CD4-positive, alpha-beta T cell treated with Interleukin-17A for 4 hours (primary cell): ENCODE measurements at regions not wholly inside any gene's neighbourhood (a gene's known extent, or its start where the extent isn't known, plus 50 kb on each side); places are given as distances from the start of the nearest gene placed in this dataset.

Experiments
- DNase-seq: peaks from one replicate; pipeline ENCODE4 v3.0.0-alpha.2; 2020; ENCODE audit warnings: mixed read lengths

- no peak for DNase-seq
Measured at GRCh38 chr12:41737423-41737822, 407.3 kb downstream of the GXYLT1 start.

DNA sequence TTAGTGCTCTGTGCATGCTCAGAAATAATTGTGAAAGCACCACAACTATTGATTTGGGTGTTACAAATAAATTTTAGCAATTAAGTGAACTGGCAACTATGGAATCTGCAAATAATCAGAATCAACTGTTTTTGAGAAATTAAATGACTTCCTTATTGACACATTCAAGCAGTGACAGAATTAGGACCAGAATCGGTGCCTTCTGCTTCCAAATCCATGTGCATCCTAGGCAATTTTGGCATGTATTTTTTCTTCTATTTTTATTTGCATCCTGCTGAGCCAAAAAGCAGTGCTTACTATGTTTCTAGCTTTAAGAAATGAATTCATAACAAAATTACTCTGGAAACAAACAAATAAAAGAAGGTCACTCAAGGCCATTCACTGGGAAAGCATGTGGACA, 408.2 kb downstream of the GXYLT1 start:
- DNase-seq = no peak

DNA sequence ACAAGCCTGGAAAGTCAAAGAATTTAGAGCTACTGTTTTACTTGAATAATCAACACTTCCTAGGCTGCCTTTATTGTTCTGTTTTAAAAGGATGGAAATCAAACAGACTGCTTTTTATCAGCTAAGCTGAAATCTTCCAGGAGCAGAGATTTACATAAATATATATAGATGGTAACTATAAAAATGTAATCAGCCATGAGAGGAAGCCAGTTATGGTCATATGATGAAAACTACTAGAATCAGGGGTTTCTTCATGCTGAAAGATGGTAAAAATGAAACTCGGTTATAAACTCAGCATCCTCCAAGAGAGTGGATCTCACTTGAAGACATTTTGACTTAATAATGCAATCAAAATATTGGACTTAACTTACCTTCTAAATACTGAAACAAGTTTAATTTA, 413.0 kb downstream of the GXYLT1 start:
- no peak for DNase-seq

DNA sequence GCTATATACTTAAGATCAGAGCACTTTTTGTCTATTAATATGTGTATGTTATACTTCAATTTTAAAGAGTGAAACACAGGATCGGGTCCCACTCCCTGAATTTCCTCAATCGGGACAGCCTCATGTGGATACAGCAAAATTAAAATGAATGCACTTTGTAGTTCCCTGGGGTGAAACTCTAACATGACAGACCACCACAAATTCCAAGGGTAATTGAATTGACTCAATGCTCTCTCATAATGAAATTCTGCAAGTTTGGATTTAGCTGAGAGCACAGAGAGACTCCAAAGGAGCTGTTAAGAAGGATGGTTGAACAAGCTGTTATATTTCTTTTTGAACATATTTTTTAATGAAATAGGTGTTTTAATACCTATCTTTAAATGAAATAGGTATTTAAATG, 413.6 kb downstream of the GXYLT1 start:
- DNase-seq = no peak

DNA sequence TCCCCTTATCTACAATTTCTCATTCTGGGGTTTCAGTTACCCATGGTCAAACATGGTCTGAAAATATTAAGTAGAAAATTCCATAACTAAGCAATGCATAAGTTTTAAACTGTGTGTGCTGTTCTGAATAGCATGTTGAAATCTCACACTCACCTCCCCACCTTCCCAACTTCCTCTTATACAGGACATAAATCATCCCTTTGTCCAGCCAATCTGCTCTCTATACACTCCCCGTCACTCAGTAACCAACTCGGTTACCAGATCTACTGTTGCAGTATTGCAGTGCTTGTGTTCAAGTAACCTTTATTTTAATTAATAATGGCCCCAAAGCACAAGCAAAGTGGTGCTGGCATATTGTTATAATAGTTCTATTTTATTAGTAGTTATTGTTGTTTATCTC, 420.5 kb downstream of the GXYLT1 start:
- no peak for DNase-seq

- DNase-seq = no peak
Measured at GRCh38 chr12:41719214-41719613, 425.5 kb downstream of the GXYLT1 start.

GRCh38 chr12:41715256-41715655, 429.4 kb downstream of the GXYLT1 start:
- DNase-seq = no peak

GRCh38 chr12:41709463-41710285, 435.0 kb downstream of the GXYLT1 start:
- DNase-seq = no peak

GRCh38 chr12:41709012-41709411, 435.7 kb downstream of the GXYLT1 start:
- no peak for DNase-seq

- no peak for DNase-seq
Measured at GRCh38 chr12:41706376-41706775, 438.3 kb downstream of the GXYLT1 start.

- DNase-seq = no peak
Measured at GRCh38 chr12:41701943-41702601, 442.6 kb downstream of the GXYLT1 start.

- no peak for DNase-seq
Measured at GRCh38 chr12:41700940-41701339, 443.7 kb downstream of the GXYLT1 start.

- DNase-seq = no peak
Measured at GRCh38 chr12:41699658-41700057, 445.0 kb downstream of the GXYLT1 start.

- DNase-seq = no peak
Measured at GRCh38 chr12:41697161-41697560, 447.5 kb downstream of the GXYLT1 start.

GRCh38 chr12:41684997-41685396, 459.7 kb downstream of the GXYLT1 start:
- no peak for DNase-seq

GRCh38 chr12:41683513-41684240, 461.0 kb downstream of the GXYLT1 start:
- DNase-seq = no peak

- DNase-seq = no peak
Measured at GRCh38 chr12:41683023-41683422, 461.7 kb downstream of the GXYLT1 start.

- DNase-seq = no peak
Measured at GRCh38 chr12:41681898-41682297, 462.8 kb downstream of the GXYLT1 start.

GRCh38 chr12:41680155-41680554, 464.5 kb downstream of the GXYLT1 start:
- DNase-seq = no peak

GRCh38 chr12:41663598-41664265, 475.6 kb downstream of the PDZRN4 start:
- no peak for DNase-seq

- no peak for DNase-seq
Measured at GRCh38 chr12:41661141-41661765, 473.1 kb downstream of the PDZRN4 start.

GRCh38 chr12:41656454-41656853, 468.3 kb downstream of the PDZRN4 start:
- no peak for DNase-seq
